HEK293 (cell line): ENCODE measurements at regions not wholly inside any gene's neighbourhood (a gene's known extent, or its start where the extent isn't known, plus 50 kb on each side); places are given as distances from the start of the nearest gene placed in this dataset.

Experiments
- CTCF ChIA-PET: fragments of 350-600 bp; formaldehyde crosslinking; extraction: SDS; loops from one replicate; lab custom pipeline; 2021; ENCODE audit warnings: antibody characterized with exemption; lab: Yijun Ruan, JAX
- POLR2A ChIA-PET: fragments of 300-600 bp; formaldehyde crosslinking; extraction: SDS; loops from one replicate; lab custom pipeline; 2020; ENCODE audit warnings: antibody characterized with exemption, inconsistent platforms; lab: Yijun Ruan, JAX
- H3K27ac ChIP-seq: fragments of 200-500 bp; sonication (Bioruptor generic); 2 replicates; pipeline ENCODE4 v1.5.1; 2014; ENCODE audit warnings: low read depth, low read length, control low read depth, inconsistent platforms; ENCODE audit errors: extremely low read depth
- H3K36me3 ChIP-seq, 2 experiments: fragments of 200-500 bp in 1 of 2; sonication (Bioruptor generic) in 1 of 2; 1 replicate in 1 of 2; 2 replicates in 1 of 2; pipeline ENCODE4 v1.5.1; 2014 to 2017; ENCODE audit warnings: inconsistent platforms in 2 of 2, low read length in 2 of 2; ENCODE audit not compliant: control insufficient read depth in 2 of 2, insufficient read depth in 1 of 2
- H3K4me1 ChIP-seq: fragments of 200-500 bp; sonication (Bioruptor generic); 2 replicates; pipeline ENCODE4 v1.5.1; 2014; ENCODE audit warnings: mild to moderate bottlenecking, low read length, inconsistent platforms; ENCODE audit not compliant: control insufficient read depth, insufficient read depth
- H3K4me3 ChIP-seq: 2 replicates; pipeline ENCODE4 v1.5.1; 2011; ENCODE audit warnings: low read depth, mild to moderate bottlenecking, control low read depth, low read length, moderate library complexity
- H3K9me3 ChIP-seq: fragments of 200-500 bp; sonication (Bioruptor generic); 2 replicates; pipeline ENCODE4 v1.5.1; 2014; ENCODE audit warnings: low read depth, low read length, inconsistent platforms; ENCODE audit not compliant: control insufficient read depth, insufficient read depth
- HOXD13 ChIP-seq: sonication (generic); formaldehyde crosslinking; IDR thresholded peaks from 2 replicates; pipeline ENCODE4 v1.8.0; 2022; ENCODE audit warnings: missing genetic modification reagents, borderline replicate concordance
- KLF7 ChIP-seq: fragments of 450-650 bp; formaldehyde crosslinking; IDR thresholded peaks from 2 replicates; pipeline ENCODE4 v1.5.1; 2016; ENCODE audit warnings: missing biosample characterization, missing genetic modification characterization, borderline replicate concordance
- PRDM10 ChIP-seq: fragments of 450-650 bp; formaldehyde crosslinking; IDR thresholded peaks from 2 replicates; pipeline ENCODE4 v1.5.1; 2016; ENCODE audit warnings: missing biosample characterization, missing genetic modification characterization
- SCRT1 ChIP-seq: fragments of 450-650 bp; formaldehyde crosslinking; IDR thresholded peaks from 2 replicates; pipeline ENCODE4 v1.5.1; 2016; ENCODE audit warnings: missing biosample characterization, missing genetic modification characterization, borderline replicate concordance
- WT1 ChIP-seq: fragments of 450-650 bp; formaldehyde crosslinking; IDR thresholded peaks from 2 replicates; pipeline ENCODE4 v1.5.1; 2016; ENCODE audit warnings: missing biosample characterization, missing genetic modification characterization
- YY1 ChIP-seq: fragments of 450-650 bp; formaldehyde crosslinking; IDR thresholded peaks from 2 replicates; pipeline ENCODE4 v1.5.1; 2018; ENCODE audit warnings: missing biosample characterization, missing genetic modification characterization
- ZBTB11 ChIP-seq: fragments of 450-650 bp; formaldehyde crosslinking; conservative IDR thresholded peaks from 2 replicates; pipeline ENCODE4 v1.5.1; 2016; ENCODE audit warnings: low read depth, missing biosample characterization, missing genetic modification characterization
- ZBTB17 ChIP-seq: fragments of 450-650 bp; formaldehyde crosslinking; IDR thresholded peaks from 2 replicates; pipeline ENCODE4 v1.5.1; 2016; ENCODE audit warnings: missing biosample characterization, missing genetic modification characterization
- ZBTB21 ChIP-seq: fragments of 450-650 bp; formaldehyde crosslinking; IDR thresholded peaks from 2 replicates; pipeline ENCODE4 v1.5.1; 2017; ENCODE audit warnings: missing biosample characterization, missing genetic modification characterization
- ZFP69B ChIP-seq: fragments of 450-650 bp; formaldehyde crosslinking; IDR thresholded peaks from 2 replicates; pipeline ENCODE4 v1.5.1; 2016; ENCODE audit warnings: missing biosample characterization, missing genetic modification characterization
- ZNF211 ChIP-seq: fragments of 450-650 bp; formaldehyde crosslinking; IDR thresholded peaks from 2 replicates; pipeline ENCODE4 v1.5.1; 2016; ENCODE audit warnings: low read depth, missing biosample characterization, missing genetic modification characterization
- ZNF214 ChIP-seq: fragments of 450-650 bp; formaldehyde crosslinking; IDR thresholded peaks from 2 replicates; pipeline ENCODE4 v1.5.1; 2017; ENCODE audit warnings: missing biosample characterization, mild to moderate bottlenecking, missing genetic modification characterization, borderline replicate concordance
- ZNF223 ChIP-seq: fragments of 450-650 bp; formaldehyde crosslinking; IDR thresholded peaks from 2 replicates; pipeline ENCODE4 v1.5.1; 2016; ENCODE audit warnings: missing biosample characterization, missing genetic modification characterization
- ZNF488 ChIP-seq: fragments of 450-650 bp; formaldehyde crosslinking; IDR thresholded peaks from 2 replicates; pipeline ENCODE4 v1.5.1; 2016; ENCODE audit warnings: missing biosample characterization, missing genetic modification characterization
- ZNF501 ChIP-seq: fragments of 450-650 bp; formaldehyde crosslinking; IDR thresholded peaks from 2 replicates; pipeline ENCODE4 v1.5.1; 2016; ENCODE audit warnings: missing biosample characterization, missing genetic modification characterization
- ZNF571 ChIP-seq: fragments of 450-650 bp; formaldehyde crosslinking; IDR thresholded peaks from 2 replicates; pipeline ENCODE4 v1.5.0; 2017; ENCODE audit warnings: missing biosample characterization, missing genetic modification characterization
- ZNF621 ChIP-seq: fragments of 450-650 bp; formaldehyde crosslinking; IDR thresholded peaks from 2 replicates; pipeline ENCODE4 v1.5.1; 2017; ENCODE audit warnings: missing biosample characterization, missing genetic modification characterization
- ZSCAN16 ChIP-seq: fragments of 450-650 bp; formaldehyde crosslinking; IDR thresholded peaks from 2 replicates; pipeline ENCODE4 v1.5.1; 2016; ENCODE audit warnings: missing biosample characterization, missing genetic modification characterization

DNA sequence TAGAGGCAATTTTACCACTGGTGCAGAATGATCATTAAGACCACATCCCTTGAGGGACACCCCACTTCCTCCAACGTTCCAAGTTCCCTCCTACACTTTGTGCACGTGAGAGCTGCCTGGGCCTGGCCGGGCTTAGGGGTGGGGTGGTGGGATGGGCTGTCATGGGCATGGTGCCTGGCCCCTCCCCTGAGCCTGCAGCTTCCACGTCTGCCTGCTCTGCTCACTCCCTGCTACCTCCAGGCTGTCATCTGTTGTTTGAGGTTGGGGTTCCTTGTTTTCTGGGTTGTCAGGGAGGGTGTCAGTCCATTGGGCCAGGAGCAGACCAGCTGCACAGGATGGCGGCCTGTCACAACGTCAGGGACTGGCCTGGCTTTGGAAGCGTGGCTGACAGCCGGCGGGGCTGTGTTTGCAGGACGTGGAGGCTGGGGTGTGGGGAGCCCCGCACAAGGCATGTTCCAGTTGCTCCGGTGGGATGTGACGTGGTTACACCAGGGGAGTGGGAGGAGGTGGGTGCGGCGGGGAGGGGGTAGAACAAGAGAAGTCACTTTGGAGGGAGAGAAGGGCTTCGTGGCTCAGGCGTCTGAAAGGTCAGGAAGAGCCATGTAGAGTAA is 72.3 kb downstream of the RTP5 start:
- Histone ChIP-seq H3K4me1 (no peaks in the 10 kb centered on the region), H3K9me3 (no peaks in the 10 kb centered on the region), H3K4me3 (no peak overlapping the region), H3K27ac (no peak overlapping the region), H3K36me3 (no peaks in the 10 kb centered on the region)
- CTCF ChIA-PET: interaction anchor here (1.7 kb wide), 1 partner anchor 9 kb away, joined by 6 read pairs; no protein-coding TSS in a partner anchor
- POLR2A ChIA-PET: no interaction called here
- TF ChIP-seq ZNF214 (tag by site-specific recombination) (no peak), ZNF501 (no peak), ZNF621 (tag by site-specific recombination) (no peak), WT1 (no peak), KLF7 (tag by site-specific recombination) (no peak), ZNF488 (tag by site-specific recombination) (no peak), ZSCAN16 (tag by site-specific recombination) (no peak), HOXD13 (CRISPR knock-in tag) (no peak), SCRT1 (tag by site-specific recombination) (no peak), ZNF211 (tag by site-specific recombination) (no peak), ZNF571 (tag by site-specific recombination) (no peak), PRDM10 (no peak), ZBTB21 (tag by site-specific recombination) (no peak), ZNF223 (tag by site-specific recombination) (no peak), ZFP69B (tag by site-specific recombination) (no peak), YY1 (tag by site-specific recombination) (no peak), ZBTB17 (tag by site-specific recombination) (no peak), ZBTB11 (no peak)
